Adrenal gland (tissue), 5 donors: ENCODE measurements at regions not wholly inside any gene's neighbourhood (a gene's known extent, or its start where the extent isn't known, plus 50 kb on each side); places are given as distances from the start of the nearest gene placed in this dataset.

Experiments
- POLR2A ChIP-seq, 2 donors: fragments of 450-650 bp; IDR thresholded peaks; one replicate each; pipeline ENCODE4 v1.6.1; 2017; ENCODE audit warnings: antibody characterized with exemption in 2 of 2, mild to moderate bottlenecking in 2 of 2, moderate library complexity in 1 of 2
- TF ChIP-seq, protein P1 (sequence below), 6 experiments: fragments of 450-650 bp in 4 of 6; fragments of 200-600 bp in 2 of 6; sonication (generic) in 1 of 6; IDR thresholded peaks; 1 replicate in 5 of 6; 2 replicates in 1 of 6; pipeline versions ENCODE4 v1.5.1 to v1.8.0; 2016 to 2021; ENCODE audit warnings: antibody characterized with exemption in 6 of 6, mild to moderate bottlenecking in 2 of 6, moderate library complexity in 1 of 6
- donor health status: DM: no; HTN: no; CAD: no.

DNA sequence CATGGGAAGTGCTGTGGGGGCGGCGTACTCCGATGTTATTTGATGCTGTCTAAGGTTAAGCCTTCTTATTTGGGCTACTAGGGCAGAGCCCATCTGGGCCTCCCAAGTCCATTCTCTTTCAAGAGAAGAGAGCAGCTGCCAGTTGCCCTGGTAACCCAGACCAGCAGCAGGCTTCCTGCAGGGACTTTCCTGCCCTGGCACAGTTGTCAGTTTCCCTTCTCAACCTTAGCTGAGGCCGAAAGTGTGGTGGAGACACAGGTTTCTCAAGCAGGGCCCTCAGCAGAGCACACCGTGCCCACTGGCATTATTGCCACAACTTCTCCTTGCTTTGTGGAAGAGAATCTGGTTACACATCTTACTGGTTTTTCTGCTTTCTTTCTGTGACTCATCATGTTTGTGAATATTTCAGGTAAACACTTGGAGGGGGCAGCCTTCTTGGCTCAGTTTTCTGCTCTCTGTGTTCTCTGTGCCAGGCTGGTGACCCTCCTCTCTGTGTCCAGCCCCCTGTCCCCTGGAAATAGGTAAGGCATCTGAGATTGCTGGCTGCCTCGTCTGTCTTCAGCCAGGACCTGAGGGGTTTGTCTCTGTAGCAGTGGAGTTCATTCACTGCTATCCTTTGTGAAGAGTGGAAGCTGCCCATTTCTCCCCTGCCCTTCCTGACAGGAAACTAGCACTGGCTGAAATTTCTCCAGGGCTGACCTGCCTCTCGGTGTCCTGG lies 111.0 kb downstream of the B3GNT2 start:
- TF ChIP-seq, protein P1, sequence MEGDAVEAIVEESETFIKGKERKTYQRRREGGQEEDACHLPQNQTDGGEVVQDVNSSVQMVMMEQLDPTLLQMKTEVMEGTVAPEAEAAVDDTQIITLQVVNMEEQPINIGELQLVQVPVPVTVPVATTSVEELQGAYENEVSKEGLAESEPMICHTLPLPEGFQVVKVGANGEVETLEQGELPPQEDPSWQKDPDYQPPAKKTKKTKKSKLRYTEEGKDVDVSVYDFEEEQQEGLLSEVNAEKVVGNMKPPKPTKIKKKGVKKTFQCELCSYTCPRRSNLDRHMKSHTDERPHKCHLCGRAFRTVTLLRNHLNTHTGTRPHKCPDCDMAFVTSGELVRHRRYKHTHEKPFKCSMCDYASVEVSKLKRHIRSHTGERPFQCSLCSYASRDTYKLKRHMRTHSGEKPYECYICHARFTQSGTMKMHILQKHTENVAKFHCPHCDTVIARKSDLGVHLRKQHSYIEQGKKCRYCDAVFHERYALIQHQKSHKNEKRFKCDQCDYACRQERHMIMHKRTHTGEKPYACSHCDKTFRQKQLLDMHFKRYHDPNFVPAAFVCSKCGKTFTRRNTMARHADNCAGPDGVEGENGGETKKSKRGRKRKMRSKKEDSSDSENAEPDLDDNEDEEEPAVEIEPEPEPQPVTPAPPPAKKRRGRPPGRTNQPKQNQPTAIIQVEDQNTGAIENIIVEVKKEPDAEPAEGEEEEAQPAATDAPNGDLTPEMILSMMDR (IDR thresholded peaks at IDR 0.05), result no peak
- TF ChIP-seq POLR2A (IDR thresholded peaks at IDR 0.05), result no peak
